Activated CD4-positive, alpha-beta memory T cell treated with anti-CD3 and anti-CD28 coated beads for 36 hours (primary cell): ENCODE measurements at regions not wholly inside any gene's neighbourhood (a gene's known extent, or its start where the extent isn't known, plus 50 kb on each side); places are given as distances from the start of the nearest gene placed in this dataset.

Experiments used
- CTCF ChIA-PET: fragments of 350-600 bp; sonication (Branson Sonifier 250); formaldehyde crosslinking; loops from one replicate; lab custom pipeline; 2021; ENCODE audit warnings: antibody characterized with exemption, inconsistent platforms; lab: Charles Lee
- POLR2A ChIA-PET: fragments of 350-600 bp; sonication (Branson Sonifier 250); formaldehyde crosslinking; loops from one replicate; lab custom pipeline; 2021; ENCODE audit warnings: antibody characterized with exemption; lab: Charles Lee
- DNase-seq: peaks from one replicate; pipeline ENCODE4 v3.0.0-alpha.2; 2020
- H3K27ac Mint-ChIP-seq: one replicate; pipeline ENCODE4 v1.8.0; 2021; ENCODE audit warnings: mixed read lengths
- H3K27me3 Mint-ChIP-seq: one replicate; pipeline ENCODE4 v1.8.0; 2021; ENCODE audit warnings: mixed read lengths
- H3K36me3 Mint-ChIP-seq: one replicate; pipeline ENCODE4 v1.8.0; 2021; ENCODE audit warnings: mixed read lengths
- H3K4me1 Mint-ChIP-seq: one replicate; pipeline ENCODE4 v1.8.0; 2021; ENCODE audit warnings: low read depth, mixed read lengths
- H3K4me3 Mint-ChIP-seq: one replicate; pipeline ENCODE4 v1.8.0; 2021; ENCODE audit warnings: mild to moderate bottlenecking, mixed read lengths
- H3K9me3 Mint-ChIP-seq: one replicate; pipeline ENCODE4 v1.8.0; 2021; ENCODE audit warnings: mixed read lengths
- intact Hi-C: fragments of 100-400 bp; cut with micrococcal nuclease; formaldehyde crosslinking; loops from one replicate; pipeline ENCODE4 v1.15.1; 2023

DNA sequence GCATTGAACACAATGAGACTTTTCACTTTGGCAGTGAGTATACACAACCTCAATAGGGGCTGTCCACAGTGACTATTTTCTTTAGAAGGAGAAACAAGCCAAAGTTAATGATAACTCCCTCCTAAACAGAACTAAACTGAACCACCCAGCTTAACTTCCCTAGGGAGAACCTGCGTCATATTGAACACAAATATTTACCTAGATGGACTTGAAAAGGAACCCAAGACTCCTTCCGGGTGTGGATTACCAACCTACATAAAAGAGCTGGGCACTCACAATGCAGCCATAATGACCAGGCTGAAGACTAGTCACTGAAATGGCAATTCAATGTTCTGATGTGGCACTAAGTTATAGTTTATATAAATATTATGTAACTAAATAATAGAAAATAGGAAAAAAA, 160.6 kb downstream of the IBTK start:
- H3K4me3 Mint-ChIP-seq, result no peak overlapping the region
- POLR2A ChIA-PET, result no interaction called here

DNA sequence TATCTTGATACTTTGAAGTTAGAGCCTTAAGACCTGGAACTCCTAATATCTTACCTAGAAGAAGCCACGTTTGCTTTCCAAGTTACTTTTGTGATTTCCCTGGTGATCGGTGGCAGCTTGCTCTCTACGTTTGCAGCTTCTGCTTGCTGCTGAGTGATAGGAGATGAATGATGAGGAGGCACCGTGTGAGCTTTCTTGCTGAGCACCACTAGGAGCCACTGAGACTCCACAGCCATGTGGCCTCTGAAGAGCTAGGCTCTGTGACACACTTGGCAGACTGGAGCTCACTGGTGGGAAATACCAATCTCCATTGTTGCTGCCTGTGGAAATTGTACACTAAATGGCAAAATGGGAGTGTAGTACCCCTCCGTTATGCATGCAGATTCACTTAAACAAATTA, 161.8 kb downstream of the IBTK start:
- intact Hi-C loops, result no loop called here
- H3K9me3 Mint-ChIP-seq, result no peaks in the 10 kb centered on the region
- POLR2A ChIA-PET, result no interaction called here
- no peak for DNase-seq
- no peaks in the 10 kb centered on the region for H3K4me1 Mint-ChIP-seq
- H3K27me3 Mint-ChIP-seq, result no peaks in the 10 kb centered on the region
- H3K36me3 Mint-ChIP-seq, result no peaks in the 10 kb centered on the region
- no peak overlapping the region for H3K4me3 Mint-ChIP-seq
- H3K27ac Mint-ChIP-seq, result no peak overlapping the region
- CTCF ChIA-PET, result no interaction called here

More for the DNA sequence above, 160.6 kb downstream of the IBTK start:
- H3K9me3 Mint-ChIP-seq, result no peaks in the 10 kb centered on the region
- H3K27me3 Mint-ChIP-seq, result peaks cover 3% of the 10 kb centered on the region
- no peaks in the 10 kb centered on the region for H3K36me3 Mint-ChIP-seq
- DNase-seq, result no peak
- no peaks in the 10 kb centered on the region for H3K4me1 Mint-ChIP-seq
- no peak overlapping the region for H3K27ac Mint-ChIP-seq
- intact Hi-C loops, result no loop called here
- CTCF ChIA-PET, result no interaction called here

- Mint-ChIP-seq H3K36me3 (no peaks in the 10 kb centered on the region), H3K4me1 (no peaks in the 10 kb centered on the region), H3K27me3 (no peaks in the 10 kb centered on the region), H3K27ac (no peak overlapping the region), H3K4me3 (no peak overlapping the region), H3K9me3 (no peaks in the 10 kb centered on the region)
- no peak for DNase-seq
- CTCF ChIA-PET, result no interaction called here
- intact Hi-C loops, result no loop called here
- POLR2A ChIA-PET, result no interaction called here
Measured at GRCh38 chr6:82084324-82084920, 163.1 kb downstream of the IBTK start.

GRCh38 chr6:82083646-82084045, 163.9 kb downstream of the IBTK start:
- POLR2A ChIA-PET, result no interaction called here
- H3K9me3 Mint-ChIP-seq, result no peaks in the 10 kb centered on the region
- no peak overlapping the region for H3K4me3 Mint-ChIP-seq
- no peak for DNase-seq
- CTCF ChIA-PET, result no interaction called here
- H3K27ac Mint-ChIP-seq, result no peak overlapping the region
- H3K4me1 Mint-ChIP-seq, result no peaks in the 10 kb centered on the region
- no peaks in the 10 kb centered on the region for H3K36me3 Mint-ChIP-seq
- intact Hi-C loops, result no loop called here
- no peaks in the 10 kb centered on the region for H3K27me3 Mint-ChIP-seq

- Mint-ChIP-seq H3K27me3 (peaks cover 1% of the 10 kb centered on the region), H3K9me3 (no peaks in the 10 kb centered on the region), H3K4me3 (no peak overlapping the region), H3K4me1 (no peaks in the 10 kb centered on the region), H3K27ac (no peak overlapping the region), H3K36me3 (no peaks in the 10 kb centered on the region)
- ChIA-PET POLR2A (no interaction called here), CTCF (no interaction called here)
- intact Hi-C loops, result no loop called here
- no peak for DNase-seq
Measured at GRCh38 chr6:82080767-82081166, 166.8 kb downstream of the IBTK start.

- POLR2A ChIA-PET, result no interaction called here
- no peak for DNase-seq
- no peaks in the 10 kb centered on the region for H3K9me3 Mint-ChIP-seq
- H3K36me3 Mint-ChIP-seq, result no peaks in the 10 kb centered on the region
- no peak overlapping the region for H3K4me3 Mint-ChIP-seq
- H3K27ac Mint-ChIP-seq, result no peak overlapping the region
- peaks cover 1% of the 10 kb centered on the region for H3K27me3 Mint-ChIP-seq
- no peaks in the 10 kb centered on the region for H3K4me1 Mint-ChIP-seq
- intact Hi-C loops, result no loop called here
- CTCF ChIA-PET, result no interaction called here
Measured at GRCh38 chr6:82078286-82078908, 169.1 kb downstream of the IBTK start.

DNA sequence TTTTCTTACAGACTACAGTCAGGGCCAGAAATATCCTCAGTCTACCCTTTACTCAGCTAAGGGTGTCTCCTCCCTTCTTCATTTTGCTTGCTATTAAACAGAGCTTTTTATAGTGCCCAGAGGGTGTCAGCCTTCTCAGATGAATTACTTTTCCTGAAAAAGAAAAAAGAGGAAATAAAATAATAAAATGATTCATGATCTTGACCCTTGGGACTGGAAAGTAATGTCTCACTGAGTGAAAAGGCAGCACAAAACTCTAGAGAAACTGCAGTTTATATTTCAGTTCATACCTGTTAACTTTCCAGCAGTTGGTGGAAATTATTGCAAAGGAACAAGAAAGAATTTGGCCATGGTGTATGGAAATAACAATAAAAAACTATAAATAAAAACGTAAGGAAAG, 170.6 kb downstream of the IBTK start:
- Mint-ChIP-seq H3K9me3 (no peaks in the 10 kb centered on the region), H3K36me3 (no peaks in the 10 kb centered on the region), H3K27ac (no peak overlapping the region), H3K4me1 (no peaks in the 10 kb centered on the region), H3K4me3 (no peak overlapping the region), H3K27me3 (peaks cover 1% of the 10 kb centered on the region)
- DNase-seq, result no peak
- POLR2A ChIA-PET, result no interaction called here
- CTCF ChIA-PET, result no interaction called here
- intact Hi-C loops, result no loop called here

DNA sequence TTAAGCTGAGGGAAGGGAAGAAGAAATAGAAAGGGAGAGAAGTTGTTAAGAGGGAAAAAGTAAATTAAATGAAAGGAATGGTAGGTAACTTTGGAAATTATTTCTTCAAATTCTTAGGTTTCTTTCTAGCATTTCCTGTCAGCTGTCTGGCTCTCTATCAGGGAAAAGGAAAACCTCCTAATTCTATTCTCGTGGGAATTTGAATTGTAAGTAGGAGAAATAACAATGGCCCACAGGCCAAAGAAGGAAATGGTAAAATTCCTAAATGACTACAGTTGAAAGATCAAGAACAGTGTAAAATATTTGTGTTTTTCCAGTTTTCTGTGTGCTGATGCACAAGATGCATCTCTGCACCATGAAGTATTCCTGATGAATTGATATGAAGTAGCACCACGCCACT, 173.0 kb downstream of the IBTK start:
- H3K9me3 Mint-ChIP-seq, result no peaks in the 10 kb centered on the region
- no peaks in the 10 kb centered on the region for H3K36me3 Mint-ChIP-seq
- H3K27ac Mint-ChIP-seq, result no peak overlapping the region
- POLR2A ChIA-PET, result no interaction called here
- DNase-seq, result no peak
- H3K27me3 Mint-ChIP-seq, result peaks cover 1% of the 10 kb centered on the region
- intact Hi-C loops, result no loop called here
- CTCF ChIA-PET, result no interaction called here
- H3K4me1 Mint-ChIP-seq, result no peaks in the 10 kb centered on the region
- H3K4me3 Mint-ChIP-seq, result no peak overlapping the region

GRCh38 chr6:82073484-82073883, 174.1 kb downstream of the IBTK start:
- intact Hi-C loops, result no loop called here
- Mint-ChIP-seq H3K4me3 (no peak overlapping the region), H3K4me1 (no peaks in the 10 kb centered on the region), H3K27ac (no peak overlapping the region), H3K27me3 (peaks cover 1% of the 10 kb centered on the region), H3K9me3 (no peaks in the 10 kb centered on the region), H3K36me3 (no peaks in the 10 kb centered on the region)
- CTCF ChIA-PET, result no interaction called here
- no peak for DNase-seq
- POLR2A ChIA-PET, result no interaction called here

- no peaks in the 10 kb centered on the region for H3K36me3 Mint-ChIP-seq
- ChIA-PET POLR2A (no interaction called here), CTCF (no interaction called here)
- no peaks in the 10 kb centered on the region for H3K4me1 Mint-ChIP-seq
- intact Hi-C loops, result no loop called here
- no peak overlapping the region for H3K27ac Mint-ChIP-seq
- no peak for DNase-seq
- H3K4me3 Mint-ChIP-seq, result no peak overlapping the region
- H3K27me3 Mint-ChIP-seq, result peaks cover 1% of the 10 kb centered on the region
- no peaks in the 10 kb centered on the region for H3K9me3 Mint-ChIP-seq
Measured at GRCh38 chr6:82072751-82073150, 174.8 kb downstream of the IBTK start.

DNA sequence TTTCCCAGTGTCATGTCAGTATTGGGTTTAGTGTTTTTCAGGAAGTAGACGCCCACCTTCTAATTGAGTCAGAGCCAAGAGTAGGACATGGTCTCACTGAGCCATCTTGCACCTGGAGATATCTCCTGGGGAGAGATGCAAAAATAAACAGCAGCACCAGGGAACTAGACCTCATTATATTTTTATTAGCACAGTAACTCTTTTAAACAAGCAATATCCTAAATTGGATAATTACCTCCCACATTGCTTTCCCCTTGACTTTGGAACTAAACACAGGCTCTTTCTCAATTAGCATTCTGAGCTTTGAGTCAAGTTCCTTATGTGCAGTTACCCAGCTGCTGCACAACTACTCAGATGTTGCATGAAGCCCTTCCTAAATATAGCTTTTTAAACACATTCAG, 175.4 kb downstream of the IBTK start:
- Mint-ChIP-seq H3K9me3 (no peaks in the 10 kb centered on the region), H3K4me1 (no peaks in the 10 kb centered on the region), H3K4me3 (no peak overlapping the region), H3K27ac (no peak overlapping the region), H3K27me3 (peaks cover 1% of the 10 kb centered on the region), H3K36me3 (no peaks in the 10 kb centered on the region)
- intact Hi-C loops, result no loop called here
- CTCF ChIA-PET, result no interaction called here
- POLR2A ChIA-PET, result no interaction called here
- no peak for DNase-seq

DNA sequence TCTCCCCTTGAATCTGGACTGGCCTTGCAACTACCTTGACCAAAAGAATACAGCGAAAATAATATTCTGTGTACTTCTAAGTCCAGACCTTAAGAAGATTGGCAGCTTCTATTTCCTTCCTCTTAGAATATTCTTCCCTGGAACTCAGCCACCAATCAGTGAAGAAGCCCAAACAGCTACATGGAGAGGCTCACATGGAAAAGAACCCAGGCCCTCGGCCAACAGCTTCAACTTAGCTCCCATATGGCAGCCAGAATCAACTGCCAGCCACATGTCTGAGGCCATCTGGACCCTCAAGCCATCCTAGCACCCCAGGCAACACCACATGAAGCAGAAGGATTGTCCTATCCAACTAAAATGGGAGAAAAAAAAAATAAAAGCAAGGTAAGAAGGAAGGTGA, 178.8 kb downstream of the IBTK start:
- intact Hi-C loops, result no loop called here
- ChIA-PET CTCF (no interaction called here), POLR2A (no interaction called here)
- H3K36me3 Mint-ChIP-seq, result no peaks in the 10 kb centered on the region
- H3K9me3 Mint-ChIP-seq, result no peaks in the 10 kb centered on the region
- H3K27me3 Mint-ChIP-seq, result no peaks in the 10 kb centered on the region
- no peak overlapping the region for H3K4me3 Mint-ChIP-seq
- no peak overlapping the region for H3K27ac Mint-ChIP-seq
- no peaks in the 10 kb centered on the region for H3K4me1 Mint-ChIP-seq
- DNase-seq, result no peak

DNA sequence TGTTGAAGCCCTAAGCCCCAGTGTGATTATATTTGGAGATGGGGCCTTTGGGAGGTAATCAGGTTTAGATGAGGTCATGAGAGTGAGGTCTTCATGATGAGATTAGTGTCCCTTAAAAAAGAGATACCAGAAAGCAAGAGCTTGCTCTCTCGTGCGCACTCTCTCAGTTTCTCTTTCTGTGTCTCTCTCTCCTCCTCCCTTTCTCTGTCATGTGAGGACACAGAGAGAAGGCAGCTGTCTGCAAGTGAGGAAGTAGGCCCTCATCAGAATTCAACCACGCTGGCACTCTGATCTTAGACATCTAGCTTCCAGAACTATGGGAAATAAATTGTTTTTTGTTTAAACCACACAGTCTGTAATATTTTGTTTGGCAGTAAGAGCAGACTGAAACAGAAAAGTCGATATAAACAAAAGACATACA, 180.5 kb downstream of the IBTK start:
- no peaks in the 10 kb centered on the region for H3K4me1 Mint-ChIP-seq
- intact Hi-C loops, result no loop called here
- H3K27ac Mint-ChIP-seq, result no peak overlapping the region
- H3K27me3 Mint-ChIP-seq, result no peaks in the 10 kb centered on the region
- H3K4me3 Mint-ChIP-seq, result no peak overlapping the region
- H3K9me3 Mint-ChIP-seq, result no peaks in the 10 kb centered on the region
- no peak for DNase-seq
- H3K36me3 Mint-ChIP-seq, result no peaks in the 10 kb centered on the region
- ChIA-PET CTCF (no interaction called here), POLR2A (no interaction called here)
